ENCODE measurements at regions not wholly inside any gene's neighbourhood (a gene's known extent, or its start where the extent isn't known, plus 50 kb on each side); places are given as distances from the start of the nearest gene placed in this dataset.

DNA sequence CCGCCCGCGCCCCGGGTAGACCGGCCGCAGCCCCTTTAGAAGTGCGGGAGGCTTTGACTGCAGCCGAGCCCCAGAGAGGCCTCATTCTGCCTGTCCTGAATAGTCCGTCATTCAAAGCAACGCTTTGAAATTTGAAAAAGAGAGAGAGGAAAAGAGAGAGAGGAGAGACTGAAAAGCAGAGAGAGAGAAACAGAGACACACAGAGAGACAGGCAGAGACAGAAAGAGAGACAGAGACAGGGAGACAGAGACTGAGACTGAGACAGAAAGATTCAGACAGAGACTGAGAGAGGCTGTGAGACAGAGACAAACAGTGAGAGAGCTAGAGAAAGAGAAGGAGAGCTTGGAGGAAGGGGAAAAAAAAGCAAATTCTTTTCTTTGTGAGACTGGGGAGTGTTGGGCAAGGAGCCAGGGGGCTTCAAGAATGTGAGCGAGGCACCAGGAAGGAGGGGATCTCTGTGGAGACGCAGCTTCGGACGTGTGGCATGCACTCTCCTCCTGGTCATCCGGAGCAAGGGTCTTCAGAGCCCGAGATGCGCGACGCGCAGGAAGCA, 73.1 kb downstream of the MYCN start:
- no peak for DNase-seq (ENCODE audit: low read depth)
- no peak overlapping the region for H3K4me3 ChIP-seq (ENCODE audit: low read depth, low read length)
- TF ChIP-seq, protein P1, sequence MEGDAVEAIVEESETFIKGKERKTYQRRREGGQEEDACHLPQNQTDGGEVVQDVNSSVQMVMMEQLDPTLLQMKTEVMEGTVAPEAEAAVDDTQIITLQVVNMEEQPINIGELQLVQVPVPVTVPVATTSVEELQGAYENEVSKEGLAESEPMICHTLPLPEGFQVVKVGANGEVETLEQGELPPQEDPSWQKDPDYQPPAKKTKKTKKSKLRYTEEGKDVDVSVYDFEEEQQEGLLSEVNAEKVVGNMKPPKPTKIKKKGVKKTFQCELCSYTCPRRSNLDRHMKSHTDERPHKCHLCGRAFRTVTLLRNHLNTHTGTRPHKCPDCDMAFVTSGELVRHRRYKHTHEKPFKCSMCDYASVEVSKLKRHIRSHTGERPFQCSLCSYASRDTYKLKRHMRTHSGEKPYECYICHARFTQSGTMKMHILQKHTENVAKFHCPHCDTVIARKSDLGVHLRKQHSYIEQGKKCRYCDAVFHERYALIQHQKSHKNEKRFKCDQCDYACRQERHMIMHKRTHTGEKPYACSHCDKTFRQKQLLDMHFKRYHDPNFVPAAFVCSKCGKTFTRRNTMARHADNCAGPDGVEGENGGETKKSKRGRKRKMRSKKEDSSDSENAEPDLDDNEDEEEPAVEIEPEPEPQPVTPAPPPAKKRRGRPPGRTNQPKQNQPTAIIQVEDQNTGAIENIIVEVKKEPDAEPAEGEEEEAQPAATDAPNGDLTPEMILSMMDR (conservative IDR thresholded peaks at IDR 0.05; ENCODE audit: low read depth, low read length): no peak

DNA sequence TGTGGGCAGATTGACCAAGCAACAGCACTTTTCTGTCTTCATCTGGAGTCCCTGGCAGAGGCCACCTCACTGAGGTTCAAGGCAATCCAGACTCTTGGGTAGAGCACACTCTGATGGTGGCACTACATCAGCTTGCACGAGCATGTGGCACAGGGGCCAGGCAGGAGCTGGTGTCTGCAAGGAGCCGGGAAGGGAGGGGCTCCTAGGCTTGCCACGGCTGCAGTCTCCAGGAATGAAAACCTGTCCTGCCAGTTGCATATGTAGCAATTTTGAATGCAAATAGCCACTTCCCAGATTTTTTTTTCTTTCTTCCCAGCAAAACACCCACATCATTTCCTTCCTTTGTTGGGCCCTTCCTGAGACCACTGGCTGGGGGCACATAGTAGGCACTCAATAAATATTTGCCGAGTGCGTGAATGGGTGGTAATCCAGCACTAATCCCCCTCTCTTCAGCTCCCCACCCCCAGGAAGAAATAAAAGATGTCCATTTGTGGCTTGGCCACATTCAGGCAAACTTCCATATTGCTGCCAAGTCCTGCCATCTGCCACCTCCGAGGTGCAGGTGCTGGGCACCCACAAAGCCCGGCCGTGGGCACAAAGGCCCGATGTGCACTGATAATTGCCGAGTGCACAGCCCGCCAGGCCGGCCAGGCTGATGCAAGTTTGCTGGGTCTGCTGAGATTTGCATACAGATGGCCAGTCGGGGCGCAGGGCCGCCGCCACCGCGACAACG, 72.4 kb downstream of the MYCN start:
- DNase-seq (ENCODE audit: low read depth): no peak
- TF ChIP-seq, protein P1 (conservative IDR thresholded peaks at IDR 0.05; ENCODE audit: low read depth, low read length): no peak
- no peak overlapping the region for H3K4me3 ChIP-seq (ENCODE audit: low read depth, low read length)

DNA sequence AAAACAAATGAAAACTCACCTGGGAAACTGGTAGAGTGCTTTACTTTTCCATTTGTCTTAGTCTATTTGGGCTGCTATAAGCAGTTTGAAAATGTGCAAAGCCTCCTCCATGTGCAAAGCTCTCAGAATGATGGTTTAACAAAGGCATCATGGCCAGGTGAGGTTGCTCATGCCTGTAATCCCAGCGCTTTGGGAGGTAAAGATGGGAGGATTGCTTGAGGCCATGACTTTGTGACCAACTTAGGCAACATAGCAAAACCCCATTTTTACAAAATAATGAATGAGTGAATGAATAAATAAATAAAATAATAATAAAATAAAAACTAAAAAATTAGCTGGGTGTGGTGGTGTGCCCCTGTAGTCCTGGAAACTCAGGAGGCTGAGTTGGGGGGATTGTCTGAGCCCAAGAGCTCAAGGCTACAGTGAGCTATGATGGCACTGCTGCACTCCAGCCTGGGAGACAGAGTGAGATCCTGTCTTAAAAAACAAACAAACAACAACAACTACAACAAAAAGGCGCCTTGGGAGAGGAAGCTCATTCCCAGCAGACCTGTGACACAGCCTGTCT, 71.8 kb downstream of the MYCN start:
- TF ChIP-seq, protein P1 (conservative IDR thresholded peaks at IDR 0.05; ENCODE audit: low read depth, low read length): no peak
- H3K4me3 ChIP-seq (ENCODE audit: low read depth, low read length): no peak overlapping the region
- DNase-seq (ENCODE audit: low read depth): no peak

DNA sequence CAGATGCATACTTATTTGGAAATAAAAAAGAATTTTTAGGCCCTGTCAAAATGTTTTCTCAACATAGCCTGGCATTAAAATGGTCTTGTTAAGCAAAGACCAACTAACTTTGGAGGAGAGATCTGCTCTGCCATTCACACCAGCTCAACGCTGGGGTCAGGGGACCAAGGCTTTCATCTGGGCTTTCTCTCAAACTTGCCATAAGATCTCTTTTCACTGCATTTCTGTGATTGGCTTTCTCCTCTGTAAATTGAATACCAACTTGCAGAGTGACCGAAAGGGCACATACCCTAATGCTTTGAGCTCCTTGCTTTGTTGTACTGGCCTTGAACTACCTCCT, 71.2 kb downstream of the MYCN start:
- DNase-seq (ENCODE audit: low read depth): no peak
- TF ChIP-seq, protein P1 (conservative IDR thresholded peaks at IDR 0.05; ENCODE audit: low read depth, low read length): no peak
- no peak overlapping the region for H3K4me3 ChIP-seq (ENCODE audit: low read depth, low read length)

DNA sequence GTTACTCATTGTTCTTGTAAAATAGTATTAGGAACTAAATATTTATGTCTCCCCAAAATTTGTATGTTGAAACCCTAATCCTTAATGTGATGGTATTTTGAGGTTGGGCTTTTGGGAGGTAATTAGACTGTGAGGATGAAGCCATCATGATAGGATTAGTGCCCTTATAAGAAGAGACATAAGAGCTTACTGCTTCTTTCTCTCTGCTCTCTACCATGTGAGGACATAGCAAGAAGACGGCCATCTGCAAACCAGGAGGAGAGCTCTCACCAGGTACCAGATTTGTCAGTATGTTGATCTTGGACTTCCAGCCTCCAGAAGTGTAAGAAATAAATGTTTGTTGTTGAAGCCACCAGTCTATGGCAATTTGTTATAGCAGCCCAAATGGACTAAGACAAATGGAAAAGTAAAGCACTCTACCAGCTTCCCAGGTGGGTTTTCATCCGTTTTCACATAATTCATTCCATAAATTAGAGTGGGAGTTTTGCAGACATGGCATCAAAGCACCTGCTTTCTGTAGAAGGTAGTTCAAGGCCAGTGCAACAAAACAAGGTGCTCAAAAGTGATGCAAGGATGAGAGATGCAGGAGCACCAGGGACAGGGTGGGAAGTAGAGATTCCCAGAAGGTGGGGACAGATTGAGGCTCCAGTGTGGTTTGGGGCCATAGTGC, 70.7 kb downstream of the MYCN start:
- TF ChIP-seq, protein P1 (conservative IDR thresholded peaks at IDR 0.05; ENCODE audit: low read depth, low read length): no peak
- H3K4me3 ChIP-seq (ENCODE audit: low read depth, low read length): no peak overlapping the region
- no peak for DNase-seq (ENCODE audit: low read depth)

DNA sequence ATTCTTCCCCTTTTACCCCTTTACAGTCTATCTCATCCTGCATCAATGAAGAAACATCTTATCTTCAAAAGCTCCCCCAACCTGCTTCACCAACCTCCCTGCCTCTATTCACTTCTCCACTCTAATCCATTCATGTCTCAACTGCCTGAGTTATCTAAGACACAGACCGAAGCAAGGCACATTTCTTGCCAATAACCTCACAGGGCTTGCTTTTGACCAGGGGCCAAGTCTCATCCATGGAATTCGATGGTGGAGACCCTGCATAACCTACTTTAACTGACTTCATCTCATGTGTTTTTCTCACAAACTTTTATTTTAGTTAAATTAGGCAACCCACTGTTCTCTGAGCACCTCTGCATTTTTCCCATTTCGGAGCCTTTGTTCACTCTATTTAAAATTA, 69.7 kb downstream of the MYCN start:
- DNase-seq (ENCODE audit: low read depth): no peak
- TF ChIP-seq, protein P1 (conservative IDR thresholded peaks at IDR 0.05; ENCODE audit: low read depth, low read length): no peak
- no peak overlapping the region for H3K4me3 ChIP-seq (ENCODE audit: low read depth, low read length)

Data from choroid plexus epithelial cell (primary cell).